GM12864 (cell line): ENCODE measurements at regions not wholly inside any gene's neighbourhood (a gene's known extent, or its start where the extent isn't known, plus 50 kb on each side); places are given as distances from the start of the nearest gene placed in this dataset.

ENCODE experiments used
- DNase-seq: peaks from one replicate; pipeline ENCODE4 v3.0.0-alpha.2; 2011; ENCODE audit warnings: low read depth
- H3K4me3 ChIP-seq: 2 replicates; pipeline ENCODE4 v1.5.1; 2011; ENCODE audit warnings: mild to moderate bottlenecking, low read depth, low read length, control low read depth
- CTCF ChIP-seq: IDR thresholded peaks from 2 replicates; pipeline ENCODE4 v1.5.1; 2011; ENCODE audit warnings: low read depth, mild to moderate bottlenecking, moderate library complexity, low read length, control low read depth, inconsistent platforms; ENCODE audit errors: missing control alignments

GRCh38 chr1:244998717-244999346, 134.5 kb upstream of the HNRNPU start:
- TF ChIP-seq CTCF = no peak
- no peak overlapping the region for H3K4me3 ChIP-seq
- no peak for DNase-seq

- no peak for TF ChIP-seq CTCF
- no peak overlapping the region for H3K4me3 ChIP-seq
- DNase-seq = no peak
Observed at GRCh38 chr1:244995602-244996400, 131.5 kb upstream of the HNRNPU start.

- no peak for TF ChIP-seq CTCF
- DNase-seq = no peak
- no peak overlapping the region for H3K4me3 ChIP-seq
Observed at GRCh38 chr1:244992833-244993232, 128.5 kb upstream of the HNRNPU start.

- DNase-seq = no peak
- no peak overlapping the region for H3K4me3 ChIP-seq
- TF ChIP-seq CTCF = no peak
Observed at GRCh38 chr1:244989813-244990212, 125.5 kb upstream of the HNRNPU start.

GRCh38 chr1:244988521-244988920, 124.2 kb upstream of the HNRNPU start:
- no peak for DNase-seq
- TF ChIP-seq CTCF = no peak

GRCh38 chr1:244980605-244981004, 116.3 kb upstream of the HNRNPU start:
- TF ChIP-seq CTCF = no peak
- DNase-seq = no peak
- H3K4me3 ChIP-seq = no peak overlapping the region

More at GRCh38 chr1:244988521-244988920, 124.2 kb upstream of the HNRNPU start:
- no peak overlapping the region for H3K4me3 ChIP-seq

- TF ChIP-seq CTCF = no peak
- DNase-seq = no peak
- no peak overlapping the region for H3K4me3 ChIP-seq
Observed at GRCh38 chr1:244974550-244974949, 110.2 kb upstream of the HNRNPU start.
